ENCODE measurements at regions not wholly inside any gene's neighbourhood (a gene's known extent, or its start where the extent isn't known, plus 50 kb on each side); places are given as distances from the start of the nearest gene placed in this dataset.

DNA sequence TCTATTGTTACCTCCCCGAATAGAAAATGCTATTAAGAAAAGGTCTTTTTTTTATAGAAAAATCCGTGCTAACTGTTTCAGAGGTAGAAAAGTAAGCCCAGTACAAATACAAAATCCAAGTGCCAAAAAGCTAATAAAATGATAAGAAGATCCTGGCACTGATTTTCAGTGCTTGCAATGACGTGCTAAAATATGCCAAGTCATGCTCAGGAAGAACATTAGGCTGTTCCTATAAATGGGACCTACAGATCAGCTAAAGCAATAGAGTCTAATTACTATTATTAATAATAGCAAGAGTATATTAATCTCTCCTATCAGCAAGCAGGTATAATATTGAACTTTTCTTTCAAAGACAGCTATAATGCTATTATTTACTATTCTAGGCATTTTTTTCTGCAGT lies 305.8 kb downstream of the PPARGC1A start:
- H3K27me3 ChIP-seq (ENCODE audit: insufficient read depth, low read length), result no peaks in the 10 kb centered on the region
- no peaks in the 10 kb centered on the region for H3K9me3 ChIP-seq (ENCODE audit: insufficient read depth, low read depth, low read length)
- no peak overlapping the region for H3K9ac ChIP-seq (ENCODE audit: low read depth, low read length)
- no peaks in the 10 kb centered on the region for H3K36me3 ChIP-seq (ENCODE audit: insufficient read depth, low read depth, low read length)
- H3K4me1 ChIP-seq (ENCODE audit: insufficient read depth, low read length), result peaks cover 10% of the 10 kb centered on the region; the same call in 1 of the 2 replicates
- H3K4me3 ChIP-seq (ENCODE audit: low read length), result no peak overlapping the region
- no peak overlapping the region for H3K27ac ChIP-seq (ENCODE audit: low read length)

DNA sequence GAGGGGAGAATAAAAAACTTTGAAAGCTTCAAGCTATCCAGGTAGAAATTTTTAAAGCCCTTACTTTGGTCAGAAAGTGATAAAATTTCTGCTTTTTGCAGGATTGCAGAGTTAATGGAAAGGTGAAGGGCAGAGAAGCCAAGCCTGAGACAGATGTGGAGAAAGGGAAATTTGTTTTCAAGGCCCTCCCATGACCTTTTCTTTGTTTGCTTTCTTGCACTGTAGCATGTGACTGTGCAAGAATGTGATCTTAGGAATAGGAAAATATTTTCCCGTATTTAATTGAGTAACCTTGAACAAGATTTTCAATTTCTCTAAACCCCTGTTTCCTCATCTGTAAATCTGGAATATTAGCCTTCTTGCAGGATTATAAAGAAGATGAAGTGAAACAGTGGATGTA lies 307.2 kb downstream of the PPARGC1A start:
- Histone ChIP-seq H3K27me3 (ENCODE audit: insufficient read depth, low read length) (no peaks in the 10 kb centered on the region), H3K9ac (ENCODE audit: low read depth, low read length) (no peak overlapping the region), H3K27ac (ENCODE audit: low read length) (no peak overlapping the region), H3K9me3 (ENCODE audit: insufficient read depth, low read depth, low read length) (no peaks in the 10 kb centered on the region), H3K4me3 (ENCODE audit: low read length) (no peak overlapping the region), H3K4me1 (ENCODE audit: insufficient read depth, low read length) (peaks cover 10% of the 10 kb centered on the region; the same call in 1 of the 2 replicates), H3K36me3 (ENCODE audit: insufficient read depth, low read depth, low read length) (no peaks in the 10 kb centered on the region)

DNA sequence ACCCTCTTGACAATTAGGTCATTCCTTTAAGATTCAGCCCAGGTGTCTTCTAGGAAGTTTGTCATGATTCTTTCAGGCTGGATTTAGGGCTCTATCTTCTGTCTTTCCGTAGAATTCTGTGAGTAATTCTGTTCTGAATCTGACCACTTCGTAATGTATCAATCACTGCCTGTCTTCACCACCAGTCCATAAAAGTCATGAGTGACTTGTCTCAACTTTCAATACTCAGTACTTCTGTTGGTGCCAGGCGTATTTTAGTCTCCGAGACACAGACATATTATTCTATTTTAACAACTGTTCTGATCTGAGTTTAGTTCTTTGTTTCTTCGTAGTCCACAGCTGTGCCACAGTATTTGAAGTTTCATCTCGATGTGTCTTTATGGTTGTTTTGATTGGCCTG lies 310.7 kb downstream of the PPARGC1A start:
- Histone ChIP-seq H3K36me3 (ENCODE audit: insufficient read depth, low read depth, low read length) (no peaks in the 10 kb centered on the region), H3K4me1 (ENCODE audit: insufficient read depth, low read length) (peaks cover 10% of the 10 kb centered on the region; the same call in 1 of the 2 replicates), H3K27ac (ENCODE audit: low read length) (no peak overlapping the region), H3K9me3 (ENCODE audit: insufficient read depth, low read depth, low read length) (no peaks in the 10 kb centered on the region), H3K4me3 (ENCODE audit: low read length) (no peak overlapping the region), H3K27me3 (ENCODE audit: insufficient read depth, low read length) (no peaks in the 10 kb centered on the region), H3K9ac (ENCODE audit: low read depth, low read length) (no peak overlapping the region)

DNA sequence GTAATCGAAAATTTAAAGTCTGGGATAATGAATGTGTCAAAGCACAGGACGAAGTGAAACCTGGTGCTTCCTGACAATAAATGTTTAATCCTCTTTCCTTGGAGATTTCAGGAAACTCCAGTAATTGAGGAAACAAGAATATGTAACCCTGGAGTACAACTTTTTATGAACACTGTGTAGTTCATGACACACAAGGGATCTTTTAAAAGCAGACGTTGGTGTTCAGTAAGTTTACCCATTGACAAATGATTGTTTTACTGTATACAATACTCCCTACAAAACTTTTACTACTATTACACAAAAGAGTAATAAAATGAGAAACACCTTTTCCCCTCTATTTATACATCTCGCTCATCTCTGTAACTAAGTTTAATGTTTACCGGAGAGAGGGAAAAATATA lies 312.4 kb downstream of the PPARGC1A start:
- Histone ChIP-seq H3K9ac (ENCODE audit: low read depth, low read length) (no peak overlapping the region), H3K36me3 (ENCODE audit: insufficient read depth, low read depth, low read length) (no peaks in the 10 kb centered on the region), H3K4me3 (ENCODE audit: low read length) (no peak overlapping the region), H3K9me3 (ENCODE audit: insufficient read depth, low read depth, low read length) (peaks cover 11% of the 10 kb centered on the region; the same call in 1 of the 2 replicates), H3K27me3 (ENCODE audit: insufficient read depth, low read length) (no peaks in the 10 kb centered on the region), H3K27ac (ENCODE audit: low read length) (no peak overlapping the region), H3K4me1 (ENCODE audit: insufficient read depth, low read length) (no peaks in the 10 kb centered on the region; the same call in 1 of the 2 replicates)

DNA sequence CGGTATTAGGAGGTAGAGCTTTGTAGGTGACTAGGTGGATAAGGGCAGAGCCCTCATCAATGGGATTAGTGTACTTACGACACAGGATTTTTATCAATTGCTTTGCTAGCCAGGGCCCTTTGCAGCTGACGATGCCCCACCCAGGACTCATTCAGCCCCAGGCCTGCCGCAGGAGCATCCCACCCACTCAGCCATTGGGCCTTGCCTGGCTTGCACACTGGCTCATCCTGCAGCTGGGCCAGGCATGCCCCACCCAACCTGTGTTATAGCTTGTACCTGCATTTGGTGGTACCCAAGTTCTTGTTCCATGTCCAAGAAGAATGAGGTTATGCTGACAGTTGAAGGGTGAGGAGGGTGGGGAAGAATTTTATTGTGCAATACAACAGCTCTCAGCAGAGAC lies 317.5 kb downstream of the PPARGC1A start:
- H3K9ac ChIP-seq (ENCODE audit: low read depth, low read length), result no peak overlapping the region
- H3K27me3 ChIP-seq (ENCODE audit: insufficient read depth, low read length), result no peaks in the 10 kb centered on the region
- H3K27ac ChIP-seq (ENCODE audit: low read length), result no peak overlapping the region
- H3K9me3 ChIP-seq (ENCODE audit: insufficient read depth, low read depth, low read length), result peaks cover 11% of the 10 kb centered on the region; the same call in 1 of the 2 replicates
- peaks cover 11% of the 10 kb centered on the region for H3K4me1 ChIP-seq (ENCODE audit: insufficient read depth, low read length)
- H3K4me3 ChIP-seq (ENCODE audit: low read length), result no peak overlapping the region
- H3K36me3 ChIP-seq (ENCODE audit: insufficient read depth, low read depth, low read length), result no peaks in the 10 kb centered on the region

DNA sequence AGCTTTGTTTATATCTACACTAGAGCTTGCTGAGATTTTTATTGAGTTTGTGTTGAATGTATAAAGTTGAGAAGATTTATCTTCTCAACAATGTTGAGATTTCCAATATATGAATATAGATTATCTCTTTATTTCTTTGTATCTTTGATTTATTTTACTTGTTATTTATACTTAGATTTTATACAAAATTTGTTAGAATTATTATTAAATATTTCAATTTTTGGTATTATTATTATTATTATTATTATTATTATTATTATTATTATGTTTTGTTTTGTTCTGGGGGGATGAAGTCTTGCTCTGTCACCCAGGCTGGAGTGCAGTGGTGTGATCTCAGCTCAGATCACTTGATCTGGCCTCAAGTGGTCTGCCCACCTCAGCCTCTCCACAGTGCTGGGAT lies 322.5 kb downstream of the PPARGC1A start:
- Histone ChIP-seq H3K27me3 (ENCODE audit: insufficient read depth, low read length) (no peaks in the 10 kb centered on the region), H3K36me3 (ENCODE audit: insufficient read depth, low read depth, low read length) (no peaks in the 10 kb centered on the region), H3K27ac (ENCODE audit: low read length) (no peak overlapping the region), H3K4me3 (ENCODE audit: low read length) (no peak overlapping the region), H3K9me3 (ENCODE audit: insufficient read depth, low read depth, low read length) (no peaks in the 10 kb centered on the region), H3K4me1 (ENCODE audit: insufficient read depth, low read length) (peaks cover 11% of the 10 kb centered on the region), H3K9ac (ENCODE audit: low read depth, low read length) (no peak overlapping the region)

DNA sequence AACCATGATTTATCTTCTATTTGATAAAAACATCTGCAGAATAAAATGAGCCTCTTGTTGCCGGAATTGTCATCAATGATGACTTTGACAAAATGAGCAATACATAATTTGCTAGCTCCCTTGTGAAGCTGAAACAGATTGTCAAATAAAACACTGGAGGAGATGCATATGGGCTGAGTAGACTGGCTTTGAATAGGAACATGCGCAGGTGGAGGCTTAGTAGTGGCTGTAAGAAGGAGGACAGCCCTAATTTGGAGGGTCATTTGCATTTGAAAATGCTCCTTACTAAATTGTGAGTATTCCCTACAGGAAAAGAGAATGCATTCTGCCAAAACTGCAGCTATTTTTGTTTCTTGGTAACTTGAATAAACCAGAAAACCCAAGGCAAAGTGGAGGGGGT lies 329.1 kb downstream of the PPARGC1A start:
- Histone ChIP-seq H3K27me3 (ENCODE audit: insufficient read depth, low read length) (no peaks in the 10 kb centered on the region), H3K4me1 (ENCODE audit: insufficient read depth, low read length) (peaks cover 22% of the 10 kb centered on the region; the same call in 1 of the 2 replicates), H3K9ac (ENCODE audit: low read depth, low read length) (no peak overlapping the region), H3K36me3 (ENCODE audit: insufficient read depth, low read depth, low read length) (no peaks in the 10 kb centered on the region), H3K4me3 (ENCODE audit: low read length) (no peak overlapping the region), H3K9me3 (ENCODE audit: insufficient read depth, low read depth, low read length) (no peaks in the 10 kb centered on the region), H3K27ac (ENCODE audit: low read length) (no peak overlapping the region)

DNA sequence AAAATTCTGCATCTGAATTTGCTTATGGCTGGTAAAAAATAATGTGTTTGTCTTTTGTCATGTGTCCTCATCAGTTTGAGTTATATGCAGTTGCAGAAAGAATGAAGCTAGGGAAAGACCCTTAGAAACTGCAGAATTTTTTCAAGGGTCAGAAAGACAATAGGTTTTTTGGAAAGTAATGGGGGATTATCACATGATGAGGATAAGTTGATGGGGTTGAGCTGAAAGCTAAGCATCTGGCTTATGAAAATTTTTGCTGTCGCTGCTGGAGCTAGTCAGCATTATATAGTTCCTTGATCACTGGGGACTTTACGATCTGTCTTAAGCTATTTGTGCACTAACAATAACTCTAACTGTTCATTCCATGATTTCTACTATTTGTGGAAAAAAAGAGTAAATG lies 331.7 kb downstream of the PPARGC1A start:
- H3K27me3 ChIP-seq (ENCODE audit: insufficient read depth, low read length), result no peaks in the 10 kb centered on the region
- no peaks in the 10 kb centered on the region for H3K36me3 ChIP-seq (ENCODE audit: insufficient read depth, low read depth, low read length)
- H3K27ac ChIP-seq (ENCODE audit: low read length), result no peak overlapping the region
- no peak overlapping the region for H3K9ac ChIP-seq (ENCODE audit: low read depth, low read length)
- H3K4me1 ChIP-seq (ENCODE audit: insufficient read depth, low read length), result peaks cover 22% of the 10 kb centered on the region; the same call in 1 of the 2 replicates
- H3K9me3 ChIP-seq (ENCODE audit: insufficient read depth, low read depth, low read length), result no peaks in the 10 kb centered on the region
- H3K4me3 ChIP-seq (ENCODE audit: low read length), result no peak overlapping the region

DNA sequence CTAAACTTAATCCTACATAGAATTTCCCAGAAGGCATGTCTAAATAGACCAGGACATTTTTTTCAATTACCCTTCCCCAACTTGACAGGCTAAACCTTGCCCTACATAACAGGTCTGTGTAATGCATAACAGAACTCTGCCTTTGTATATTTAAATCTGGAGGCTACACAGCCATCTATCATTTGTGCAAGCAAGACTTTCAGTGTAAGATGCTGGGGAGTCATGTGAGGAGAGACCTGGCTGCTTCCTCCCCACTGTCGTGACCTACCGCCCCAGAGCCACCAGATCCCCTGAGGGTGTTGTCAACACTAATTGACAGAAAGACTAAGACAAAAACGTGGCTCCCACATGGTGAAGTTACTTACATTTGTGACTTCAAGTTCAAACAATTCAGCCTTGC lies 342.2 kb downstream of the PPARGC1A start:
- Histone ChIP-seq H3K9me3 (ENCODE audit: insufficient read depth, low read depth, low read length) (no peaks in the 10 kb centered on the region), H3K36me3 (ENCODE audit: insufficient read depth, low read depth, low read length) (no peaks in the 10 kb centered on the region), H3K27me3 (ENCODE audit: insufficient read depth, low read length) (no peaks in the 10 kb centered on the region), H3K4me3 (ENCODE audit: low read length) (no peak overlapping the region), H3K9ac (ENCODE audit: low read depth, low read length) (no peak overlapping the region), H3K4me1 (ENCODE audit: insufficient read depth, low read length) (peaks cover 10% of the 10 kb centered on the region), H3K27ac (ENCODE audit: low read length) (no peak overlapping the region)

DNA sequence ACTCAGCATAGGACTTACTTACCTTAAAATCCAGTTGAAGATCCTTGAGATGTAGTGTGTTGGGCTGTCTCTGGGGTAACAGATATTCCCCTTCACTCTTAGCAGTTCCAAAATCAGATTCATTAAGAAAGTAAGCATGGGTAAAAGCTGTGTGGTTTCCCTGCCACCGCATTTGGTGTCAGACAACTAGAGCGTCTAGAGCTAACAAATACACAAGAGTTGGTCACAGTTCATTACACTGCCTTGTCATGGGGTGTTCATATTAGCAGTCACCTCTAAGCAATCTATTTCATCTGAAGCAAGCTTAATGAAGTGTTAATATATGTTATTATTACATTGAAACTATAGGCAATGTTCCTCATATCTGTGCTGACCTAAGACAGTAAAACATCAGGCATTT lies 342.8 kb downstream of the PPARGC1A start:
- Histone ChIP-seq H3K27me3 (ENCODE audit: insufficient read depth, low read length) (no peaks in the 10 kb centered on the region), H3K4me1 (ENCODE audit: insufficient read depth, low read length) (peaks cover 10% of the 10 kb centered on the region), H3K9ac (ENCODE audit: low read depth, low read length) (no peak overlapping the region), H3K4me3 (ENCODE audit: low read length) (no peak overlapping the region), H3K36me3 (ENCODE audit: insufficient read depth, low read depth, low read length) (no peaks in the 10 kb centered on the region), H3K27ac (ENCODE audit: low read length) (no peak overlapping the region), H3K9me3 (ENCODE audit: insufficient read depth, low read depth, low read length) (no peaks in the 10 kb centered on the region)

DNA sequence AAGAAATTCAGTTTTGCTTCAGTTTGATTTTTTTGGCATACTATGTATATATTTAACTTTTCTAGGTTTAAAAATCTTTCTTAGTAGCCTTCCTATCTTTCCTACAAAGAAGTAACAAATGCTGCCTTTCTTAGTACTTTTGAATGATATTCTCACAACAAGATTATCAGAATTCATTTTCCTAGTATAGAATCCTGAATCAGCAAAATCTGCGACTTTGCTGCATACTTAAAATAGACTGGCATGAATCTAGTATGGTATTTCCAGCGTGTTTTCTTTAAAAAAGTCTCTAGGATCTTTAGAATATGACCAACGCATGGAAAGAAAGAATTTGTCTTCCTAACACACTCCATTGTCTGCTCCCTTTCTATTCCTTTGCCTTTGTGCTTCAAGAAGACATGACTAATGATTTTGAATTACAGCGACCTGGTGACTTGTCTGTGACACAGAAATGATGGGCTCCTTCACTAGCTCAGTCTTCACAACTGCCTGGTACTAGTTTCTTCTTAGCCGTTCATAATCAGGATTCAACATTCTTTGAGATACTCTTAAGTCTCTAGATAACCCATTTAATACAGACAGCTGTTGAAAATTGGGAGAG lies 349.8 kb downstream of the PPARGC1A start:
- H3K27me3 ChIP-seq (ENCODE audit: insufficient read depth, low read length), result no peaks in the 10 kb centered on the region
- no peaks in the 10 kb centered on the region; the same call in 1 of the 2 replicates for H3K9me3 ChIP-seq (ENCODE audit: insufficient read depth, low read depth, low read length)

DNA sequence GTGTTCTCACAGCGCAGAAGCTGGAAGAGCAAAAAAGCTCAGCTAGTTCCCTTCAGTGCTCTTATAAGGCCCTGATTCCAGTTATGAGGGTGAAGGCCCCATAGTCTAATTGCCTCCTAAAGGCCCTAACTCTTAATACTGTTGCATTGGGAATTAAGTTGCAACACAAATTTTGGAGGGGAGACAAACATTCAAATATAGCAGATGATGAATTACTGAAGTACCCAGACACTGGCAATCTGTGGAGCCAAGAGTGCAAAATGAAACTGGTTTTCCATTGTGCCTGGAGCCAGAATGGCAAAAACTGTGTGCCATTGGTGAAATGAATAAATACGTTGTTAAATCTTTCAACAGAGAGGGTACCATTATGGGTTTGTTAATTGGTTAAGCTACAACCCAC lies 356.0 kb downstream of the PPARGC1A start:
- no peaks in the 10 kb centered on the region for H3K27me3 ChIP-seq (ENCODE audit: insufficient read depth, low read length)

More for the DNA sequence above, 349.8 kb downstream of the PPARGC1A start:
- Histone ChIP-seq H3K36me3 (ENCODE audit: insufficient read depth, low read depth, low read length) (no peaks in the 10 kb centered on the region), H3K27ac (ENCODE audit: low read length) (no peak overlapping the region), H3K4me1 (ENCODE audit: insufficient read depth, low read length) (no peaks in the 10 kb centered on the region), H3K9ac (ENCODE audit: low read depth, low read length) (no peak overlapping the region), H3K4me3 (ENCODE audit: low read length) (no peak overlapping the region)

More for the DNA sequence above, 356.0 kb downstream of the PPARGC1A start:
- H3K4me3 ChIP-seq (ENCODE audit: low read length), result no peak overlapping the region
- no peaks in the 10 kb centered on the region for H3K36me3 ChIP-seq (ENCODE audit: insufficient read depth, low read depth, low read length)
- no peaks in the 10 kb centered on the region; the same call in 1 of the 2 replicates for H3K9me3 ChIP-seq (ENCODE audit: insufficient read depth, low read depth, low read length)
- H3K9ac ChIP-seq (ENCODE audit: low read depth, low read length), result no peak overlapping the region
- H3K27ac ChIP-seq (ENCODE audit: low read length), result no peak overlapping the region
- no peaks in the 10 kb centered on the region for H3K4me1 ChIP-seq (ENCODE audit: insufficient read depth, low read length)
